CD4-positive, alpha-beta T cell treated with Interleukin-15 for 1 hour (primary cell): ENCODE measurements at regions not wholly inside any gene's neighbourhood (a gene's known extent, or its start where the extent isn't known, plus 50 kb on each side); places are given as distances from the start of the nearest gene placed in this dataset.
"Not testable (repeated sequence)": the region's sequence is repeated elsewhere in the genome, so short reads cannot be mapped to it uniquely, and the experiment has no call there.

Source experiments
- DNase-seq: peaks from one replicate; pipeline ENCODE4 v3.0.0-alpha.2; 2020

DNA sequence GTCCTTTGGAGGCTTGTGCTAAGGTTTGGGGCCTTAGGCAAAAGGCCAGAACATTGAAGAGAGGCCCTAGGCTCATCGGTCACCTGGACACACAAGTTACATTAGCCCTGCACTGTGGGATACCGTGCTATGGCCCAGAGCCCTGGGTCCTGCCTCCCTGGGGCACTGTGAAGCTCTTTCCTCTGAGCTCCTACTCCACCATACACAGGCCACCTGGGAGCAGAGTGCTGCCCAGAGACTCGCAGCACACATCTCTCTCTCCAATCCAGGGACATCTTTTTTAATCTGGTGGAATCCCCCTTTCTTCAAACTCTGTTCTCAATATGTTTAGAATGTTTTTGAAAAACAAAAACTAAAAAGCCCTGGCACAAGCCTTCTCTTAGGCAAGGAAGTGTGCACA, 314.2 kb upstream of the RGS6 start:
- no peak for DNase-seq

DNA sequence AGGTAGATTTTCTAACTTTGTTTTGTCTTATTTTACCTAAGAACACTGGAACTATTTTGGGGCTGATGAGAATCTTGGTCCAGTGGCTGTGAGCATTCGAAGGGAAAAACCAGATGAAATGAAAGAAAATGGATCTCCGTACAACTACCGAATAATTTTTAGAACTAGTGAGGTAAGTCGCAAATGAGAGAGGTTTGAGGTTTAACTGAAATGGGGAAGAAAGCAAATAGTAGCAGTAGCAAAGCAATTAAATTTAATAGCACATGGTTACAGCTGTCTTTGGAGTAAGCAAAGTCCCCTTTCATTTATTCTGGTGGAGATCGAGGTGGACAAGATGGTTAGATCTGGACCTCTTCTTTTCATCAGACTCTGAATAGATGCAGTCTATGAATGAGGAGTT, 313.5 kb upstream of the RGS6 start:
- no peak for DNase-seq

DNA sequence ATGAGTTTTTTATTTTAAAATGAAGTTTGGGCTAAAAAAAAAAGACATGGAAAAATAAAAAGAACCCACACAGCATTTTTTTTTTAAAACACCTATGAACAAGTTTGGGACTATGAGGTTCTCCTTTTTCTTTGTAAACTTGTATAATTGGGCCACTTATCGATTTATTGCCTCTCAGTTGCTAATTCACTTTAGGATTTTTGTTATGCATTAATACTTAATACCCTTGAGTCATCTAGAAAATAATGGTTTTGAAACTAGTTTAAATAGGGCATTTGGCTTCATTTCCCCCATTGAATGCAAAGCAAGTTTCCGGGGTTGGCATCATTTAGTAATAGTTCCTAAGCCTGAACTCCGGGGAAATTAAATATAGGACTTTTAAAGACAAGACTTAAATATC, 312.8 kb upstream of the RGS6 start:
- no peak for DNase-seq

DNA sequence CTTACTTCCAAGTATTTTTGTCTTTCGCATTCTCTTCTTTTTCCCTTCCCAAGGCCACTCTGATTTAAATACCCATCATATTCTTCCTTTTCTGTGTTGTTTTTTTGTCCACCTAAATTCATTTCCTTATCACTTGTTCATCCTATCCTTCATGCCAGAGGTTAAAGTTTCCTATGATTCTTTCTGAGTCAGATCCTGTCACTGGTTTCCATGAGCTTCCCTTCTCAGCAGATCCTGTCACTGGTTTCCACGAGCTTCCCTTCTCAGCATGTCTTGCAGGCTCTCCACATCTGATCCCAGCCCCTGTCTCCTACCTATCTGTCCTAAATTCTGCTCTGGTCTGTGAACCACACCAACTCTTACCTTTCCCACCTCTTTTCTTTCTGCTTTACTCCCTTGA, 311.8 kb upstream of the RGS6 start:
- no peak for DNase-seq

DNA sequence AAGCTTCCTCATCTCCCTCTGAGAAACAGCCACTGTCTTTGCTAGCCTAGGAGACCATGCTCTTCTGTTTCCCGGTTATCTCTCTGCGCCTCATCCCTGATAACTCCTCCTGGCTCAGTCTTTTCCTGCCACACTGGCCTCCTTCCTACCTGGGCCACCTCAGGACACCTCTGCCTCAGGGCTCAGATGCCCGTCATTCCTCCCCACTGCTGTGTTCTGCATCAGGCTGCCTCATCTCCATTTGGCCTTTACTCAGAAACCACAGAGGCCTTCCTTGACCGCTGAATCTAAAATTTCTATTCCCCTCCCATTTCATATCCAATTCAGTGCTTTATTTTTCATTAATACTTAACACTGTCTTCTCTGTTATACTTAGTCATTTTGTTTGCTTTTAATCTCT, 311.0 kb upstream of the RGS6 start:
- no peak for DNase-seq

DNA sequence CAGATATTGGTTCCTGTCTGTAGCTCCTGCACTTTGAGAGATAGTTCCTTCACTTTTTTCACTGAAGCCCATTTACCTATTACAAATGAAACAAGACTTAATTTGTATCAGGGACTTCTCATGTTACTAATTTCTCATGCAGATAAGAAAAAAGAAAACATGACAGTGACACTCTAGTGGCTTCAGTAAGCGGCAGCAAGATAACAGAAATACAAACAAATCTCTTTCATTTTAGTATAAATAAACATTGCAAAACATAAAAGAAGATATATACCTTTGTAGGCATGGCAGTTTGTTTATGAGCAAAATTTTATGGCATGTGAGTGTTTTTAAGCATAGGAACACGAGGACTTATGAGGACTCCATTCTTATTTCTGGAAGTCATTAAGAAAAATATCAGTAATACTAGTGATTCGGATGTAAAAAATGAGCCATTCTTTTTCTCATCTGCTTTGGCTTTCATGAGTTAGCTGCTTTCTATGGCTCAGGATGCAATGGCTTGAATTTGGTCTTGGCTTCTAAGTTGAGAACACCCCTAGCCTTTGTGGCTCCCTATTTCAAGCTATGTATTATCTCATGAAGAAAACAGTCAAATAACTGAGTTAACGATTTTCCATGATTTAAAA, 310.1 kb upstream of the RGS6 start:
- no peak for DNase-seq

DNA sequence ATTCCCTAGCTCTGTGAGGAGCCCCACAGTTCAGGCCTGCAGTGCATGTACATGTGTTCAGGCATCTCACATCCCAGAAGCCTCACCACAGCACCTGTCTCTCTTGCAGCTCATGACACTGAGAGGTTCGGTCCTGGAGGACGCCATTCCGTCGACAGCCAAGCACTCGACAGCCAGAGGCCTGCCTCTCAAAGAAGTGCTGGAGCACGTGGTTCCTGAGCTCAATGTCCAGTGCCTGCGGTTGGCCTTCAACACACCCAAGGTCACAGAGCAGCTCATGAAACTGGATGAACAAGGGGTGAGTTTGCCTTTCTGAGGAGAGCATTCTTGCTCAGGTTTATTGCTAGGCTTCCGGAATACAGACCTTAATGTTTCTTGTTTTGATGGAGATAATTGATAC, 308.3 kb upstream of the RGS6 start:
- DNase-seq = no peak

DNA sequence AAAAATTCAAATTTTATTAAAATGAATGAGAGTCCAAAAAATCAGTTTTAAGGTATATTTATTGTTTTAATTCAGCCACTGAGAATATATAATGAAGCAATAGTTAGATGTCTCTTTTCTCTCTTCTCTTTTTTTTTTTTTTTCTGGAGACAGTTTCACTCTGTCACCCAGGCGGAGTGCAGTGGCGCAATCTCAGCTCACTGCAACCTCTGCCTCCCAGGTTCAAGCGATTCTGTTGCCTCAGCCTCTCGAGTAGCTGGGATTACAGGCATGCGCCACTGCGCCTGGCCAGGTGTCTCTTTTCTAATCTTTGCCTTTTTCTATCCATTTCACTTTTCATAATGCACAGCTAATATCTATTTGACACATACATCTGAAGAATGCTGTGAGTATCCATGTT, 307.1 kb upstream of the RGS6 start:
- DNase-seq = no peak

DNA sequence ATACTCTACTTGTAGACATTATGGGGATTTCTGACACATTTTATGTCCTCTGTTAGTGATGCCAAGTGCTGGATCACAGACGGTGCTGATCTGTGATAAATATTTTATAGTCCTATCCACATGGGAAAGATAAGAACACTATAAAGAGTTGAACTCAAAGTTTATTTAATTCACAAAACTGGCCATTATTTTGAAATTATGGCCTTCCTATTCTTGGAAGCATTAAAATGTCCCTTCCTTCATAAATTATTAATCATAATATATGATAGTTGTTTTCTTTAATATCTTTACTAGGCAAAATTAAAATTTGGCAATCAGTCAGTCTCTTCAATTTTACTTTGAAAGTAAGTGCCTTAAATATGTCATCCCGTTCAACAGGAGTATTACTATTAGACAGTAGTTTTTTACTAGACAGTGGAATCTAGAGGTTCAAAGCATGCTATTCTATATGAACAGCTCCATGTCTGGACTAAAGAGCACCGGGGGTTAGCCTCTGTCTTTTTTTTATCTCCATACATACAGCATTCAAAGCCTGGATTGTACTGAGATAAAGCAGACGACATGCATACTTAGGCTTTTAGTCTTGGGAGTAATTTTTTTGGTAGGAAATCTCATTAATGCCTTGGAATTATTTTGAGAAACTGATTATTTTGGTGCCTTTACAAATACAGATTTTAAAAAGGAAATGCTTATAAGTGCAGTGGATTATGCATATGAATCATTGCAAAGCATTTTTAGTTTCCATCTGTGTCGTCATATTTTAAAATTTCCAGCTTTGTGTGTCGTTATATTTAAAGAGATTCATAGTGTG, 306.1 kb upstream of the RGS6 start:
- no peak for DNase-seq

DNA sequence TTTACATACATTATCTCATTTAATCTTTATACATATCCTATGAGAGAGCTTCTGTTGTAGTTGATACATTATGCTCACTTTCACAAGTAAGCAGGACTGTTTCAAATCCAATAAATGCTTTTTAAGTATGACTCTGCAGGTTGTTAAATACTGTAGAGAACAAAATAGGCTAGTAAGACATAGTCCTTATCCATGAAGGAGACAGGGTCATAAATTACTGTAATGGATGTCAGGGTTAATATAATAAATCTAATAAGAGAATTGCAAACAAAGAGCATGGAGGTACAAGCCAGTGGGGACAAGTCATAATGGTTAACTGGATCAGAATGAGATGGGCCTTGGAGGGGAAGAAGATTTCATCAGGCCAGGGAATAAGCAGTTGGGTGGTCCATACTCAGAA, 303.8 kb upstream of the RGS6 start:
- DNase-seq = no peak

DNA sequence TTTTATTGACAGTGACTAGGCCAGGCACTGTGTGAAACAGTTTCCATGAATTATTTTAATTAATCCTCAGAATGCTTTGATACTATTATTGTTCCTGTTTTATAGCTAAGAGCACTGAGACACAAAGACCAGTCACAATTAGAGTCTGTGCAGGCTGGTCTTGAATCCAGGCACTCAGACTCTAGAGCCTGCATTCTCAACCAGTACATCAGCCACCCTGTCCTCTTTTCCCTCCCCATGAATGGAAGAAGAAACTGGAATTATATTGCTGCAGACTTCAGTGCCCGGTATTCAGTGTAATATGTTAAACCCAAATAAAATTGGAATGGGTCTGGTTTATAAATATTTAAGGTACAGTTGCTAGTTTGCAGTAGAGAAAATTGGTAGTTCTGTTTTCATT, 303.0 kb upstream of the RGS6 start:
- no peak for DNase-seq

DNA sequence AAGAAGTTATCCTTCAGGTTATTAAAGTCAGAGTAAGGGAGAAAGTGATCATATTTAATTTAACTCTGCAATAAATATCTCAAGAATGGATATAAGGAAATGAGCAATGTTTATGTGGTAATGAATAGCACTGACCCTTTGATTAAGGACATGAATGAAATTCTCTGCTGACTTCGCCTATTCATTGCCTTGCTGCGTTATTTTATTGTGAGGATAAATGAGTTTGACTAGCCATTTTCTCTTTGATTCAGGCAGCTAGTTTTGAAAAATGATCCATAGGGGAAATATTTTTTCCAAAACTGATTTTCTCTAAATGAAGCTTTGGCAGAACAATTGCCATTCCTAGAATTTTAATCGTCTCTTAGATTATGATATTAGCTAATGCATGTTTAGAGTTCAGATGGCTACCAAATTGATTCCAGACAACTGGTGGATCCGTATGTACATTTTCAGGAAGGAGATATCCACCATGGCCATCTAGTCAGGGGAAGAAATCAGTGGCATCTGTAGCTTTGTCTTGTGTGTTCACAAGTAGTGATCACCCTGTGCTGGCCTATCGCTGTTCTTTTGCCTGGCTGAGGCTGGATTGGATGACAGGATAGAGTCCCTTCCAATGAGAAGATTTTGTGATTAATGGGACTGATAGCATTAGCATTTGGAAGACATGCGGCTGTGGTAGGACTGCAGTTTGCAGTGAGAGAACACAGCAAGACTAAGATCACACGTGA, 302.3 kb upstream of the RGS6 start:
- no peak for DNase-seq

DNA sequence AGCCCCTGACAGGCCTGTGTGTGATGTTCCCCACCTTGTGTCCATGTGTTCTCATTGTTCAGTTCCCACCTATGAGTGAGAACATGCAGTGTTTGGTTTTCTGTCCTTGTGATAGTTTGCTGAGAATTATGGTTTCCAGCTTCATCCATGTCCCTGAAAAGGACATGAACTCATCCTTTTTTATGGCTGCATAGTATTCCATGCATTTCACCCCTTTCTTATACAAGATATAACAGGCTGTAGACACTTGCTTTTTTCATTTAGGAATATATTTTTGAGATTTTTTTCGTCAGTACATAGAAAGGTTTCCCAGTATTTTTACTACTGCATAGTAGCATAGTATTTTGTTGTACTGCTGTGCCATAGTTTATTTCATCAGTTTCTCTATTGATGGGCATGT, 301.2 kb upstream of the RGS6 start:
- not testable (repeated sequence) for DNase-seq

DNA sequence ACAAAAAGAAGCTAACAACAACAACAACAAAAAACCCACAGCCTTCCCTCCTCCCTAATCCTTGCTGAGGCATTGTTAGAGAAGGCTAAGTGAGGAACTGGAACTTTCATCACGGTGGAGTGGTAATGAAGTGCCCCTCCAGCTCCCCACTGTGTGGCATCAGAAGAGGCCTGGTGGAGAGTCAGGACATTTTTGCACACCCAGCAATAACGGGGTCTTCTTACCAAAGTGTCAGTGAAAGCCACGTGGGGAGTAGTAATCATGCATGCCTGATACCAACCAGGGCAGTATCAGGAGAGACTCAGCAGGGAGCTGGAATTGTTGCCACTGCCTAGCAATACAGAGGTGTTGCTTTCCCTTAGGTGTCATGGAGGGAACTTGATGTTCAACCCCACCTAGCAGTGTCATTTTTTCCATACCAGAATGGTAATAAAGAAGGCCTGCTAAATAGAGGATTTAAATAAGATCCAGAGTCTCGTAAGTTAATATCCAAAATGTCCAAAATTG, 299.7 kb upstream of the RGS6 start:
- DNase-seq = no peak

DNA sequence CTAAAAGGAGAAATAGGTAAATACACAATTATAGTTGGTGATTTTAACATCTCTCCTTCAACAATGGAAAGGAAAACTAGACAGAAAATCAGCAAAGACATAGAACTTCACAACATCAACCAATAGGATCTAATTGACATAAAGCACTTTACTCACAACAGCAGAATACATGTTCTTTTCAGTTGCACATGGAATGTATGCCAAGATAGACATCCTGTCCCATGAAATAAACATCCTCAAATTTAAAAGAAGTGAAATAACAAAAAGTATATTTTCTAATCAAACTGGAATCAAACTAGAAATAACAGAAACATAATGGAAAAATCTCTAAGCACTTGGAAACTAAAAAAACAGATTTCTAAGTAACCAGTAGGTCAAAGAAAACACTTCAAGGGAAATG, 296.2 kb upstream of the RGS6 start:
- DNase-seq = no peak

DNA sequence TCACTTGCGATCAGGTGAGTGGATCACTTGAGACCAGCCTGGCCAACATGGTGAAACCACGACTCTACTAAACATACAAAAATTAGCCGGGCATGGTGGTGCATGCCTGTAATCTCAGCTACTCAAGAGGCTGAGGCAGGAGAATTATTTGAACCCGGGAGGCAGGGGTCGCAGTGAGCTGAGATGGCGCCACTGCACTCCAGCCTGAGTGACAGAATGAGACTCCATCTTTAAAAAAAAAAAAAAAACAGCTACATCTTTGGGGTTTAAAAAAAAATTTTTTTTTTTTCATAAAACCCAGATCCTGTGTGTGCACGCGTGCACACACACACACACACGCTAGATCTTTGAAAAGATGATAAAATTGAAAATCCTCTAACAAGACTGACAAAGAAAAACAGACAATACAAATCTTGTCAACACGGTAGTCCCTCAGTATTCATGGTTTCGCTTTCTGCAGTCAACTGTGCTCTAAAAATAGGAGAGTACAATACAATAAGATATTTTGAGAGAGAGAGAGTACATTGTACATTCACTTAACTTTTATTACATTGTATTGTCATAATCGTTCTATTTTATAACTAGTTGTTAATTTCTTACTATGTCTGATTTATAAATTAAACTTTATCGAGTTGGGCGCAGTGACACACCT, 295.3 kb upstream of the RGS6 start:
- DNase-seq = no peak

DNA sequence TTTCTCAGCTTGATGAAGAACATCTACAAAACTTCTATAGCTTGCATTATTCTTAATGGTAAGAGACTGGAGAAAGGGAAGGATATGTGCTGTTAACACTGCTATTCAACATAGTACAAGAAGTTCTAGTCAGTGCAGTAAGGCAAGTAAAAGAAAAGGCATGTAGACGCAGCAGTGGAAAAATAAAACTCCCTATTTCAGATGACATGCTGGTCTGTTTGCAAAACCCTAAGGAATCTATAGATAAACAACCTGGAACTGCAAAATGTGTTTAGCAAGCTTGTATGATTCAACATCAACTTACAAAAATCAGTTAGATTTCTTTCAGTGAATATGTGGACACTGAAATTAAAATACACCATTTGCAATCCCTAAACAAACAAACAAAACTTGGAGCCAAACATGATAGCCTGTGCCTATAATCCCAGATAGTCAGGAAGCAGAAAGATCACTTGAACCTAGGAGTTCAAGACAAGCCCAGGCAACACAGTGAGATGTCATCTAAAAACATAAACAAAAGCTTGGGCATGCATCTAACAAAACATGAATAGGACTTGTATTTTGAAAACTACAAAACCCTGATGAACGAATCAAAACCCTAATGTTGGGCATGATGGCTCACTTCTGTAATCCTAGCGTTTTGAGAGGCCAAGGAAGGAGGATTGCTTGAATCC, 293.6 kb upstream of the RGS6 start:
- no peak for DNase-seq

DNA sequence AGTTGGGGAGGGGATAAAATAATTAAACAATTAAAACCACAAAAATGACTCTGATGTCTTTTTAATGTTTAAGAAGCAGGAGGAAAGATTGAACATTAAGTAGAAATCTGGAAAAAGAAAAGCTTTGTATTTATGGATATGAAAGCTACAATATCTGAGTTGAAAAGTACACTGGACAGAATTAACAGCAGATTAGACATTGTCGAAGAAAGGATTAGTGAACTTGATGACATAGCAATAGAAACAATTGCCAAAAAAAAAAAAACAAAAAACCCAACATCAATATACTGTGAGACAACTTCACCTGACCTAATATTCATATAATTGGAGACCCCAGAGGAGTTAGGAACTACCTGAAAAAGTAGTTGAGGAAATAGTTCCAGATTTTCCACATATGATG, 289.5 kb upstream of the RGS6 start:
- no peak for DNase-seq

DNA sequence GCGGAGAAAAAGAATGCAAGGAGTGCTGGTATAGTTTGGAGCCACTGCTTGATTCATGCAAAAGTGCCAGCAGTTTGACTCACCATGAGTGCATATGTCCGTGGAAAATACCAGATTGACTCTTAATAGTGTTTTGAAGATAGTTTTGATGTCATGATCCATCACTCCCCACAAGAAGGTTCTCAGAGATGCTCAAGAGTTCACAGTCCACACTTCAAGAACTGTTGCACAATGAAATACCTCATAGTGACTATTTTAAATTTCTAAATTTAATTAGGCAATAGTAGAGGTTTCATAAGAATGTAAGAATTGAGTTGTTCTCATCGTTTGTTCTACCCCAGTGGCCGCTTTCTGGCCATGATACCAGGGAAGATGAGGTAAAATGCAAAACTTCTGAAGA, 286.6 kb upstream of the RGS6 start:
- DNase-seq = no peak

DNA sequence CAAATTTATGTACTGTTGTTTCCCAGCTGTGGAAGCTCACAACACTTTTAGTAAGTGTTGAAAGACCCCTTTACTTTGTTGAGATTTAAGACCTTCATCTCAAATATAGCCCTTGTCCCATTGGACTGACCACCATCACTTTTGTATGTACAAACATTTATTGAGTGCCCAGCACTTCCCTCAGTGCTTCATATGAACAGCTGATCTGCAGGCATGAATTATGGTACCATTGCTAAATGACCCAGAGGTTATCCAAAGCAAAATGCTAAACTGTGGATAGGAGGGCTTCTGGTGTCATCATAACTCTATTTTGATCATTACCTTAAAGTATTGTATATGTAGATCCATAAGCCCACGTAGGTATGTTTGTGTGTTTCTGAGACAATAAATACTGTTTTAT, 285.7 kb upstream of the RGS6 start:
- no peak for DNase-seq

DNA sequence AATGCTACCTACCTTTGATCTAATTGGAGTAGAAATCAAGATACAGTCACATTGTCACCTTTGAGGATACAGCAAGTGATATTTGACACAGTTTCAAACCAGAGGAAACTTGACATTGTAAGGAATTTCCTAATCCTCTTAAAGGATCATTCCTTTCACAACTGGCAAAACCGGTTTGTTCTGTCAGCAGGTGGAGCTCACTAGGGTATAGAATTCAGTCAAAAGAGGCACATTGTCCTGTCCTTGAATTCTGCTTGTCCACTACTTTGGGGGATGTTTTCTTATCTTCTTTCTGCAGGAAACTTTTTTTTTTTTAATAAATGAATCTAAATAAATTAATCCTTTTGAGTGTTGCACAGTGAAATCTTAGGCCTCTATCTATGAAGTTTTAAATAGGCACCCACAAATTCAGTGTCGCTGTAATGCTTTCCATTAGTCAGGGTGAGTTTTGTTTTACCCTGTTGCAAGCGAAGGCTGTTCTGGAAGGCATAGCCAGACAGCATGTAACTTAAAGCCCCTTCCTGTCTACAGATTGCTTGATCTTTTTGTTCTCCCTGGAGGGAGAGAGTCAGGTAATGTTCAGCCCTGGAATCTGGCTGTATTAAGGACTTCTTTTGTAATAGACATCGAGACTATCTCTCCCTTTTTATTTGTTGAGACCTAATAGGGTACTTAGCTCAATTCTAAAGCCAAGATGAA, 285.0 kb upstream of the RGS6 start:
- DNase-seq = no peak

DNA sequence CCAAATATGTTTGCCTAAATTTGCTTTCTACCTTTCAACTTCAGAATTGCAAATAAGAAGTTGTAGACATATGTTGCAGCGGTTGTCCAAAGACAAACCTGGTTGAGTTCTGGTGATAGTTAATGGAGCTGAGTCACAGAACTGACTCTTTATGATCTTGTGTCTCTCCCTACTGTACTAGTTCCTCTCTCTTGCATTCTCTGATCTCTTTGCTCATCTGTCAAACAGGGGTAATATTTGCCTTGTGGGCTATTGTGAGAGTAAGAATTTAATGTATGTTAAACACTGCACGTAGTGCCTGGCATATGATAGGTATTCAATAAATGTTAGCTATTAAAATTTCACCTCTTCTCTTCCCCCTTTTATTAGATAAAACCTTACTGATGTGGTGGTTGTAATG, 283.5 kb upstream of the RGS6 start:
- no peak for DNase-seq
